PC-9 (cell line): ENCODE measurements at regions not wholly inside any gene's neighbourhood (a gene's known extent, or its start where the extent isn't known, plus 50 kb on each side); places are given as distances from the start of the nearest gene placed in this dataset.
"Not testable (repeated sequence)": the region's sequence is repeated elsewhere in the genome, so short reads cannot be mapped to it uniquely, and the experiment has no call there.

Experiments used
- EZH2 ChIP-seq: fragments of 200-600 bp; sonication (generic); IDR thresholded peaks from 2 replicates; pipeline ENCODE4 v1.8.0; 2017; ENCODE audit warnings: antibody characterized with exemption, low read depth
- TF ChIP-seq, protein P1 (sequence below): fragments of 200-600 bp; sonication (generic); conservative IDR thresholded peaks from 2 replicates; pipeline ENCODE4 v1.6.1; 2017; ENCODE audit warnings: mixed run types, antibody characterized with exemption, mild to moderate bottlenecking, moderate library complexity

DNA sequence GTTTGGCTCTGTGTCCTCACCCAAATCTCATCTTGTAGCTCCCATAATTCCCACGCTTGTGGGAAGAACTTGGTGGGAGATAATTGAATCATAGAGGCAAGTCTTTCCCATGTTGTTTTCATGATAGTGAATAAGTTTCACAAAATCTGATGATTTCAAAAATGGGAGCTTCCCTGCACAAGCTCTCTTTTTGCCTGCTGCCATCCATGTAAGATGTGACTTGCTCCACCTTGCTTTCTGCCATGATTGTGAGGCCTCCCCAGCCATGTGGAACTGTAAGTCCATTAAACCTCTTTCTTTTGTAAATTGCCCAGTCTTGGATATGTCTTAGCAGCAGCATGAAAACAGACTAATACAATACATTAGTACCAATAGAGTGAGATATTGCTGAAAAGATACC is 154.9 kb downstream of the DUSP10 start:
- TF ChIP-seq, protein P1, sequence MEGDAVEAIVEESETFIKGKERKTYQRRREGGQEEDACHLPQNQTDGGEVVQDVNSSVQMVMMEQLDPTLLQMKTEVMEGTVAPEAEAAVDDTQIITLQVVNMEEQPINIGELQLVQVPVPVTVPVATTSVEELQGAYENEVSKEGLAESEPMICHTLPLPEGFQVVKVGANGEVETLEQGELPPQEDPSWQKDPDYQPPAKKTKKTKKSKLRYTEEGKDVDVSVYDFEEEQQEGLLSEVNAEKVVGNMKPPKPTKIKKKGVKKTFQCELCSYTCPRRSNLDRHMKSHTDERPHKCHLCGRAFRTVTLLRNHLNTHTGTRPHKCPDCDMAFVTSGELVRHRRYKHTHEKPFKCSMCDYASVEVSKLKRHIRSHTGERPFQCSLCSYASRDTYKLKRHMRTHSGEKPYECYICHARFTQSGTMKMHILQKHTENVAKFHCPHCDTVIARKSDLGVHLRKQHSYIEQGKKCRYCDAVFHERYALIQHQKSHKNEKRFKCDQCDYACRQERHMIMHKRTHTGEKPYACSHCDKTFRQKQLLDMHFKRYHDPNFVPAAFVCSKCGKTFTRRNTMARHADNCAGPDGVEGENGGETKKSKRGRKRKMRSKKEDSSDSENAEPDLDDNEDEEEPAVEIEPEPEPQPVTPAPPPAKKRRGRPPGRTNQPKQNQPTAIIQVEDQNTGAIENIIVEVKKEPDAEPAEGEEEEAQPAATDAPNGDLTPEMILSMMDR = not testable (repeated sequence)
- TF ChIP-seq EZH2 = not testable (repeated sequence)
